GM12875 (cell line): ENCODE measurements at regions not wholly inside any gene's neighbourhood (a gene's known extent, or its start where the extent isn't known, plus 50 kb on each side); places are given as distances from the start of the nearest gene placed in this dataset.

Experiments
- H3K4me3 ChIP-seq: one replicate; pipeline ENCODE4 v1.5.1; 2011; ENCODE audit warnings: low read depth, low read length, control low read depth
- TF ChIP-seq, protein P1 (sequence below): IDR thresholded peaks from 2 replicates; pipeline ENCODE4 v1.5.1; 2011; ENCODE audit warnings: low read depth, mild to moderate bottlenecking, control low read depth, inconsistent platforms, low read length, moderate library complexity, borderline replicate concordance; ENCODE audit not compliant: insufficient read depth

DNA sequence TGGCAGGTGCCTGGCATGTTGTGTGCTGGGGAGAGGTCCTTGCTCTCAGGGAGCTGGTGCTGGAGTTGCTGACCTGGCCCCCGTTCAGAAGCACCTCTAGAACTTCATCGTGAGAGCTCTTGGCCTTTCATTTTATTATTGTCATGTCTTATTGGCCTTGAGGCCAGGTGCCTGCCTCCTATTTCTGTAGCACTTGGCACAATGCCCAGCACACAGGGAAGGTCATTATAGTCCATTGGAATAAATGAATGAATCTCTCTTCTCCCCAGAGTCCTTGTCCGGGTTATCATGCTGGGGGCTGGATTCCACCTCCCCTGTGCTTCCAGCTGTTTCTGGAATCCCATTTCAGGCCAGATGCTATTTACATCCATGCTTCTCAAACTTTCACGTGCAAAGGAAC, 169.2 kb downstream of the HAPSTR1 start:
- TF ChIP-seq, protein P1, sequence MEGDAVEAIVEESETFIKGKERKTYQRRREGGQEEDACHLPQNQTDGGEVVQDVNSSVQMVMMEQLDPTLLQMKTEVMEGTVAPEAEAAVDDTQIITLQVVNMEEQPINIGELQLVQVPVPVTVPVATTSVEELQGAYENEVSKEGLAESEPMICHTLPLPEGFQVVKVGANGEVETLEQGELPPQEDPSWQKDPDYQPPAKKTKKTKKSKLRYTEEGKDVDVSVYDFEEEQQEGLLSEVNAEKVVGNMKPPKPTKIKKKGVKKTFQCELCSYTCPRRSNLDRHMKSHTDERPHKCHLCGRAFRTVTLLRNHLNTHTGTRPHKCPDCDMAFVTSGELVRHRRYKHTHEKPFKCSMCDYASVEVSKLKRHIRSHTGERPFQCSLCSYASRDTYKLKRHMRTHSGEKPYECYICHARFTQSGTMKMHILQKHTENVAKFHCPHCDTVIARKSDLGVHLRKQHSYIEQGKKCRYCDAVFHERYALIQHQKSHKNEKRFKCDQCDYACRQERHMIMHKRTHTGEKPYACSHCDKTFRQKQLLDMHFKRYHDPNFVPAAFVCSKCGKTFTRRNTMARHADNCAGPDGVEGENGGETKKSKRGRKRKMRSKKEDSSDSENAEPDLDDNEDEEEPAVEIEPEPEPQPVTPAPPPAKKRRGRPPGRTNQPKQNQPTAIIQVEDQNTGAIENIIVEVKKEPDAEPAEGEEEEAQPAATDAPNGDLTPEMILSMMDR = no peak
- no peak overlapping the region for H3K4me3 ChIP-seq

DNA sequence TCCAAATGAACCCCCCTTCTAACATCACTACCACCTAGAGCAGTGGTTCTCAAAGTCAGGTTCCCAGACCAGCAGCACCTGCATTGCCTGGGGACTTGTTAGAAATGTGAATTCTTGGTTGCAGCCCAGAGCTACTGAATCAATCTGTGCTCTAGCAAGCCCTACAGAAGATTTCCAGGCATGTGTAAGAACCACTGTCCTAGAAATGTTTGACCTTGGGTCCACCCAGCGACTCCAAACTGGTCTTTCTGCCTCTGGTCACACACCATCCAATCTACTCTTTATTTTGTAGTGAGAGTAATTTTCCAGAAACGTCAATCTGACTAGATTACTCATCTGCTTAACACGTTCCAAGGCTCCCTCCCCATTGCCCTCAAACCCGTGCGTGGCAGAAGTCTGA, 169.9 kb downstream of the HAPSTR1 start:
- H3K4me3 ChIP-seq = no peak overlapping the region
- TF ChIP-seq, protein P1 = no peak

DNA sequence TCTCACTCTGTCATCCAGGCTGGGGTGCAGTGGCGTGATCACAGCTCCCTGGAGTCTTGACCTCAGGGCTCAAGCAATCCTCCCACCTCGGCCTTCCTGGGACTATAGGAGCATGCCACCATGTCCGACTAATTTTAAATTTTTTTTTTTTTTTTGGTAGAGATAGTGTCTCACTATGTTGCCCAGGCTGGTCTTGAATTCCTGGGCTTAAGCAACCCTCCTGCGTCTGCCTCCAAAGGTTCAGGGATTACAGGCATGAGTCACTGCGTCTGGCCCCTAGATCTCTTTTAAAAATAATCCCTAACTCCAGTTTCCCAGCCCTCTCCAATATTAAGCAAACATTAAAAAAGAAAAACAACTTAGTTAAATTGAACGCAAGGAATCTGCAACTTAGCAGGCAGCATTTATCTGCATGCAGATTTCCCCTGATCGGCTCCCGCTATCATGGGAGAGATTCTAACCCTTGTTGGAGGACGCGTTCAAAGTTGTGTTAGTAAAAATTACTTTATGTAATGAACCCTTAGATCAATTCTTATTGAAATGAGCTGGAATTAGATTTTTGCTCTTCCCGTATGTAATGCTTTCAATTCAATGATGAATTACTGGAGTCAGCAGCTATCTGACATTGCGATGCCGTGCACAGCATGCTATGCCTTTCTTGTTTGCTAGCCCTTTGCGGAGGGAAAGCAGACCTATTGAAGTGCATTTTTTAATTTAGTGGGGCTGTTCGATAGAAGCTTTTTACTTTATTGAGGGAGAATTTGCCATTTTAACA, 171.7 kb downstream of the HAPSTR1 start:
- H3K4me3 ChIP-seq = no peak overlapping the region
- TF ChIP-seq, protein P1 = no peak

DNA sequence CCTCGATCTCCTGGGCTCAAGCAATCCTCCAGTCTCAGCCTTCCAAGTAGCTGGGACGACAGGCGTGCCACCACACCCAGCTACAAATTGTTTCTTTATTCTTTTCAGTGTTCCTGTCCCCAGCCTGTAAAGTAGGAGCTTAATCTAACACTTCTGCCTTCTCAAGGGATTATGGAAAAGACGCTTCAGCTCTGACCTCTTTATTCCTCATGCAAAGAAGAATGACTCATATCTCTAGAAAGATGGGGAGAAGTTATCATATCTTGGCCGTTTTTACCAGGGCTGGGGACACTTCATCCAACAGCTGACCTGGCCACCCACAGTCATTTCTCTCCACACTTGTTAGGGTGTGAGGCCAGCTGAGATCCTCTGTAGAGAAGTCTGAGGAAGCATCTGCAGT, 172.6 kb downstream of the HAPSTR1 start:
- TF ChIP-seq, protein P1 = no peak
- H3K4me3 ChIP-seq = no peak overlapping the region

GRCh38 chr16:9268446-9268845, 177.0 kb downstream of the HAPSTR1 start:
- TF ChIP-seq, protein P1 = no peak
- H3K4me3 ChIP-seq = no peak overlapping the region

DNA sequence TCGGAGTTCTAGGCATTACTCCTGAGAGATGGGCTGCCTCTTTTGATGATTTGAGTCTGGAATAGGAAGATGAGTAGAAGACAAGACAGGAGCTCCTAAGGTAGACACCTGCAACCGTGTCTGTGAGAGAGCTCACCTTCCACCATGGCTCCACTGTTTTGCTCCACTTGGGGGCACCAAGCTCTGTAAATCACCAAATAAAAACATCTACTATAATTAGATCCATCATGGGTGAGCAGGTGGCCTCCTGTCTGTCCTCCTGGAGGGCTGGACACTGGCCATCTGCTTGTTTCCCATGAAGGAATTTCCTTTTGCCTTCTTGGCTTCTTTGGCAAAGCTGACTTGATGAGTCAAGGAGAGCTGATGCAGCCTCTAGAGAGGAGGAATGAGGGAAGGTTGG, 179.0 kb downstream of the HAPSTR1 start:
- H3K4me3 ChIP-seq = no peak overlapping the region
- TF ChIP-seq, protein P1 = no peak

GRCh38 chr16:9270941-9271340, 179.5 kb downstream of the HAPSTR1 start:
- TF ChIP-seq, protein P1 = no peak
- H3K4me3 ChIP-seq = no peak overlapping the region
